Fibroblast of lung (primary cell): ENCODE measurements at regions not wholly inside any gene's neighbourhood (a gene's known extent, or its start where the extent isn't known, plus 50 kb on each side); places are given as distances from the start of the nearest gene placed in this dataset.

Experiments used
- DNase-seq, 2 donors: peaks; one replicate each; pipeline versions ENCODE4 v3.0.0 to v3.0.0-alpha.2; 2010; ENCODE audit warnings: low read depth in 2 of 2
- H2AFZ ChIP-seq: 2 replicates; pipeline ENCODE4 v1.5.1; 2012; ENCODE audit warnings: low read length, control low read depth, inconsistent platforms
- H3K27ac ChIP-seq: 2 replicates; pipeline ENCODE4 v1.5.1; 2011; ENCODE audit warnings: low read length, control low read depth; ENCODE audit not compliant: insufficient read depth
- H3K27me3 ChIP-seq: 2 replicates; pipeline ENCODE4 v1.5.1; 2011; ENCODE audit warnings: mild to moderate bottlenecking, low read length; ENCODE audit not compliant: control insufficient read depth, insufficient read depth
- H3K36me3 ChIP-seq: 2 replicates; pipeline ENCODE4 v1.5.1; 2011; ENCODE audit warnings: low read length; ENCODE audit not compliant: control insufficient read depth, insufficient read depth
- H3K4me1 ChIP-seq: 2 replicates; pipeline ENCODE4 v1.5.1; 2011; ENCODE audit warnings: low read length; ENCODE audit not compliant: control insufficient read depth, insufficient read depth; ENCODE audit errors: extremely low read depth
- H3K4me2 ChIP-seq: 2 replicates; pipeline ENCODE4 v1.5.1; 2011; ENCODE audit warnings: low read length, control low read depth; ENCODE audit not compliant: insufficient read depth; ENCODE audit errors: extremely low read depth
- H3K4me3 ChIP-seq, 4 experiments: fragments of 200-600 bp in 1 of 4; sonication (generic) in 1 of 4; replicated peaks in 1 of 4; 2 replicates each; pipeline ENCODE4 v1.5.1; 2011 to 2016; ENCODE audit warnings: low read length in 4 of 4, low read depth in 3 of 4, mild to moderate bottlenecking in 3 of 4, control low read depth in 2 of 4, inconsistent platforms in 1 of 4, mixed read lengths in 1 of 4; ENCODE audit not compliant: insufficient read depth in 1 of 4; ENCODE audit errors: control extremely low read depth in 1 of 4
- H3K79me2 ChIP-seq: 2 replicates; pipeline ENCODE4 v1.5.1; 2012; ENCODE audit warnings: mild to moderate bottlenecking, low read length, inconsistent platforms; ENCODE audit not compliant: control insufficient read depth, insufficient read depth
- H3K9ac ChIP-seq: 2 replicates; pipeline ENCODE4 v1.5.1; 2011; ENCODE audit warnings: mild to moderate bottlenecking, low read length, control low read depth; ENCODE audit not compliant: insufficient read depth
- H3K9me3 ChIP-seq: 2 replicates; pipeline ENCODE4 v1.5.1; 2012; ENCODE audit warnings: low read depth, low read length; ENCODE audit not compliant: control insufficient read depth, insufficient read depth
- H4K20me1 ChIP-seq: 2 replicates; pipeline ENCODE4 v1.5.1; 2011; ENCODE audit warnings: low read length; ENCODE audit not compliant: control insufficient read depth, insufficient read depth; ENCODE audit errors: extremely low read depth
- EZH2 ChIP-seq: IDR thresholded peaks from 2 replicates; pipeline ENCODE4 v1.5.1; 2012; ENCODE audit warnings: low read length, control low read depth, mild to moderate bottlenecking; ENCODE audit errors: missing control alignments
- TF ChIP-seq, protein P1 (sequence below), 2 donors: IDR thresholded peaks in 1 of 2; conservative IDR thresholded peaks in 1 of 2; 1 replicate in 1 of 2; 2 replicates in 1 of 2; pipeline ENCODE4 v1.5.1; 2011 to 2012; ENCODE audit warnings: low read length in 2 of 2, control low read depth in 1 of 2, inconsistent platforms in 1 of 2, low read depth in 1 of 2, mild to moderate bottlenecking in 1 of 2

DNA sequence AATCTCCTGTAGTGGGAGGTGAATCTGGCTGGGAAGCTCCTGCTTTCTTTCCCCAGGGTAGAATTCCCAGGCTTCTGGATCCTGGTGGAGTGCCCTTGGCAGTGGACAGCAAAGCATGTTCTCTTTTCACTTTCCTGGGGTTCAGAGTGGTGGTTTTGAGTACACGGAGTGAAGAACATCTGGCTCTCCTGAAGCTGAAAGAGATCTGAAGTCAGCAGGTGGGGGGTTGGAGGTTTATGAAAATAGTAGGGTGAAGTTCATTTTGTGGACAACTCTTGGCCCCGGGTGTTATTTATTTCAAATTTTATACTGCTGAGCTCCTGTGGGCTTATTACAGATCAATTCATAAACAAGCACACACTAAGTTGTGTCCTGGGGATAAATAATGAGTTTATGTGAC, 497.3 kb downstream of the KLF5 start:
- Histone ChIP-seq H4K20me1 (no peaks in the 10 kb centered on the region), H3K4me3 (no peak overlapping the region), H3K9me3 (no peaks in the 10 kb centered on the region), H3K9ac (no peak overlapping the region), H3K27ac (no peak overlapping the region), H2AFZ (no peak overlapping the region), H3K36me3 (no peaks in the 10 kb centered on the region), H3K27me3 (no peaks in the 10 kb centered on the region), H3K4me1 (no peaks in the 10 kb centered on the region), H3K4me2 (no peak overlapping the region), H3K79me2 (no peaks in the 10 kb centered on the region)
- no peak for DNase-seq
- no peak for TF ChIP-seq EZH2
- TF ChIP-seq, protein P1, sequence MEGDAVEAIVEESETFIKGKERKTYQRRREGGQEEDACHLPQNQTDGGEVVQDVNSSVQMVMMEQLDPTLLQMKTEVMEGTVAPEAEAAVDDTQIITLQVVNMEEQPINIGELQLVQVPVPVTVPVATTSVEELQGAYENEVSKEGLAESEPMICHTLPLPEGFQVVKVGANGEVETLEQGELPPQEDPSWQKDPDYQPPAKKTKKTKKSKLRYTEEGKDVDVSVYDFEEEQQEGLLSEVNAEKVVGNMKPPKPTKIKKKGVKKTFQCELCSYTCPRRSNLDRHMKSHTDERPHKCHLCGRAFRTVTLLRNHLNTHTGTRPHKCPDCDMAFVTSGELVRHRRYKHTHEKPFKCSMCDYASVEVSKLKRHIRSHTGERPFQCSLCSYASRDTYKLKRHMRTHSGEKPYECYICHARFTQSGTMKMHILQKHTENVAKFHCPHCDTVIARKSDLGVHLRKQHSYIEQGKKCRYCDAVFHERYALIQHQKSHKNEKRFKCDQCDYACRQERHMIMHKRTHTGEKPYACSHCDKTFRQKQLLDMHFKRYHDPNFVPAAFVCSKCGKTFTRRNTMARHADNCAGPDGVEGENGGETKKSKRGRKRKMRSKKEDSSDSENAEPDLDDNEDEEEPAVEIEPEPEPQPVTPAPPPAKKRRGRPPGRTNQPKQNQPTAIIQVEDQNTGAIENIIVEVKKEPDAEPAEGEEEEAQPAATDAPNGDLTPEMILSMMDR (conservative IDR thresholded peaks at IDR 0.05 in 1 of 2, IDR thresholded peaks at IDR 0.05 in 1 of 2; ENCODE audit: low read depth in 1 of 2, low read length in 2 of 2), result no peak

DNA sequence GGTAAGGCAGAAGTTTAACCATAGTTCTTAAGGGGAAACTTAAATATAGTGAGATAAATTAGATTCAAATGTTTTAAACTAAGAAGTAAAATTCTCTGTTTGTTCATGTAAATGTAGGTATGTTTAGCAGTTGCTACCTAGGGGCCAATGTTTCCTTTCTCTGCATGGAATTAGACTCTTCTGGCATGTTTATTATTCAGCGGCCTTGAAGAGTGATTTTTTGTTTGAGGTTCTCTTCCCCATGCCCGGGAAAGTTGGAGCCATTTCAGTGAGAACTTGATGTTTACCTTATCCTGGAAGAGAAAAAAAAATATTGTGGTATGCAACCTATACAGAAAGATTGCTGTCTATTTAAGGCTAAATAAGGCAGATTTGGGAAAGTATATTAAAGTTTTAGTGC, 492.9 kb downstream of the KLF5 start:
- Histone ChIP-seq H3K27ac (no peak overlapping the region), H3K4me3 (no peak overlapping the region), H3K79me2 (no peaks in the 10 kb centered on the region), H3K36me3 (no peaks in the 10 kb centered on the region), H3K4me2 (no peak overlapping the region), H3K4me1 (no peaks in the 10 kb centered on the region), H3K9ac (no peak overlapping the region), H4K20me1 (no peaks in the 10 kb centered on the region), H2AFZ (no peak overlapping the region), H3K9me3 (no peaks in the 10 kb centered on the region), H3K27me3 (no peaks in the 10 kb centered on the region)
- no peak for DNase-seq
- TF ChIP-seq EZH2, result no peak
- TF ChIP-seq, protein P1 (conservative IDR thresholded peaks at IDR 0.05 in 1 of 2, IDR thresholded peaks at IDR 0.05 in 1 of 2; ENCODE audit: low read depth in 1 of 2, low read length in 2 of 2), result no peak

DNA sequence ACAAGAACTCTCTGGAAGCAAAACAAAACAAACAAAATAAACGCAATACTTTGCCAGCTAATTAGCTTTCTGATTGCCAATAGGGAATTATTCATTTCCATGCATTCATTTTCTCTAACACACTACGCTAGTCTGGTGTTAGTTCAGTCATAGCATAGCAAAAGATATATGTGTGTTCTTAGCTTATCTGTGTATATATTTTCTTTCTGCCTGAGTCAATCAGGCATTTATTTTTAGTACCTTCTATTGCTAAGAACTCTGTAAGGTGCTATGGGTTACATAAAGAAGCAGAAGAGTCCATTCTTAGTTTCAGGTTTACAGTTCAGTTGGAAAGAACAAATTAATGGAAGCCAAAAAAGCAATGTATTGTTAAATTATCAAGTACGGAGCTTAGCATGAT, 490.9 kb downstream of the KLF5 start:
- no peaks in the 10 kb centered on the region for H3K27me3 ChIP-seq
- no peaks in the 10 kb centered on the region for H3K36me3 ChIP-seq
- no peak overlapping the region for H3K4me3 ChIP-seq
- H2AFZ ChIP-seq, result no peak overlapping the region
- no peak for TF ChIP-seq EZH2
- TF ChIP-seq, protein P1 (conservative IDR thresholded peaks at IDR 0.05 in 1 of 2, IDR thresholded peaks at IDR 0.05 in 1 of 2; ENCODE audit: low read depth in 1 of 2, low read length in 2 of 2), result no peak
- no peaks in the 10 kb centered on the region for H4K20me1 ChIP-seq
- no peak overlapping the region for H3K27ac ChIP-seq
- H3K4me1 ChIP-seq, result no peaks in the 10 kb centered on the region
- no peak overlapping the region for H3K4me2 ChIP-seq
- H3K9me3 ChIP-seq, result no peaks in the 10 kb centered on the region
- no peak overlapping the region for H3K9ac ChIP-seq
- no peak for DNase-seq
- no peaks in the 10 kb centered on the region for H3K79me2 ChIP-seq
